Testis (tissue), 2 donors: ENCODE measurements at regions not wholly inside any gene's neighbourhood (a gene's known extent, or its start where the extent isn't known, plus 50 kb on each side); places are given as distances from the start of the nearest gene placed in this dataset.

Experiments
- DNase-seq: peaks from one replicate; pipeline ENCODE4 v3.0.0-alpha.2; 2019
- H3K27ac ChIP-seq, 2 donors: fragments of 200-600 bp; sonication (generic); one replicate each; pipeline ENCODE4 v1.5.1; 2019
- H3K27me3 ChIP-seq: fragments of 200-600 bp; sonication (generic); one replicate; pipeline ENCODE4 v1.5.1; 2019
- H3K36me3 ChIP-seq: fragments of 200-600 bp; sonication (generic); one replicate; pipeline ENCODE4 v1.5.1; 2017; ENCODE audit warnings: low read depth; ENCODE audit errors: missing control alignments
- H3K4me1 ChIP-seq: fragments of 200-600 bp; sonication (generic); one replicate; pipeline ENCODE4 v1.5.1; 2019
- H3K4me3 ChIP-seq, 2 donors: fragments of 200-600 bp; sonication (generic); one replicate each; pipeline ENCODE4 v1.5.1; 2017 to 2019
- H3K9me3 ChIP-seq: fragments of 200-600 bp; sonication (generic); one replicate; pipeline ENCODE4 v1.5.1; 2017
- CTCF ChIP-seq, 3 experiments: fragments of 450-650 bp in 2 of 3; fragments of 200-600 bp in 1 of 3; sonication (generic) in 1 of 3; IDR thresholded peaks; one replicate each; pipeline ENCODE4 v1.5.1; 2016 to 2019; ENCODE audit warnings: antibody characterized with exemption in 3 of 3, mild to moderate bottlenecking in 2 of 3, moderate library complexity in 1 of 3
- POLR2A ChIP-seq: fragments of 450-650 bp; IDR thresholded peaks from one replicate; pipeline ENCODE4 v1.6.1; 2017; ENCODE audit warnings: antibody characterized with exemption, mild to moderate bottlenecking, moderate library complexity
- WGBS, 2 donors: methylation state at CpG; one replicate each; pipeline ENCODE4 v1.1.5; 2018; 5-methylcytosine and 5-hydroxymethylcytosine counted together
- intact Hi-C: fragments of 100-400 bp; cut with DNase I; formaldehyde crosslinking; loops from one replicate; pipeline ENCODE4 v1.15.1; 2023; ENCODE audit warnings: low total_unique reads

DNA sequence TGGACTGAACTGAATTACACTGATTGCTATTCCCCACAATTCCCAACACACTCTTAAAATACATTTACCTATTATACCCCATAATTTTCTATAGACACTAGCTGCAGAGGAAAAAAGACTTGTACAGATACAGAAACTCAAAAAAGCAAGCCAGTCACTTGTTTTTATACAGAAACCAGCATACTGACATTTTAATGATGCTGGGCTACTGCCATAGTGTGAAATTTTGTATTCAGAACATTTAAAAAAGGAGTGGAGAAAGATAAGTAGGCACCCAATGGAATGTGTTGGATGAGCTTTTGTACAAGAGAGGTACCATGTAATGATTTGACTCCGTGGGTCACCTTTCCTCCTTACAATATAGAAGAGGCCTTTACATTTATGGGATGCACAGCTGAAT is 740.1 kb downstream of the PLCL1 start:
- Histone ChIP-seq H3K27me3 (no peaks in the 10 kb centered on the region), H3K4me1 (no peaks in the 10 kb centered on the region), H3K4me3 (no peak overlapping the region), H3K27ac (no peak overlapping the region), H3K36me3 (no peaks in the 10 kb centered on the region), H3K9me3 (no peaks in the 10 kb centered on the region)
- TF ChIP-seq POLR2A (no peak), CTCF (IDR thresholded peaks at IDR 0.05) (no peak)
- 64 to 90% methylated on average over 1 of the region's 1 CpG for WGBS, 2 donors
- intact Hi-C loops, result no loop called here
- no peak for DNase-seq

GRCh38 chr2:198534756-198535155 is 730.4 kb downstream of the PLCL1 start:
- Histone ChIP-seq H3K27me3 (no peaks in the 10 kb centered on the region), H3K36me3 (no peaks in the 10 kb centered on the region), H3K27ac (no peak overlapping the region), H3K9me3 (no peaks in the 10 kb centered on the region), H3K4me1 (no peaks in the 10 kb centered on the region), H3K4me3 (no peak overlapping the region)
- TF ChIP-seq POLR2A, result no peak
- TF ChIP-seq CTCF (IDR thresholded peaks at IDR 0.05), result no peak
- intact Hi-C loops, result no loop called here
- 83 to 94% methylated on average over 3 of the region's 3 CpGs for WGBS, 2 donors
- DNase-seq, result no peak

- Histone ChIP-seq H3K4me3 (no peak overlapping the region), H3K36me3 (no peaks in the 10 kb centered on the region), H3K27ac (no peak overlapping the region), H3K9me3 (no peaks in the 10 kb centered on the region), H3K4me1 (no peaks in the 10 kb centered on the region), H3K27me3 (no peaks in the 10 kb centered on the region)
- intact Hi-C loops, result no loop called here
- TF ChIP-seq CTCF (IDR thresholded peaks at IDR 0.05), result no peak
- no peak for DNase-seq
- 84 to 86% methylated on average over 5 of the region's 5 CpGs for WGBS, 2 donors
Observed at GRCh38 chr2:198525211-198525969, 721.0 kb downstream of the PLCL1 start.

DNA sequence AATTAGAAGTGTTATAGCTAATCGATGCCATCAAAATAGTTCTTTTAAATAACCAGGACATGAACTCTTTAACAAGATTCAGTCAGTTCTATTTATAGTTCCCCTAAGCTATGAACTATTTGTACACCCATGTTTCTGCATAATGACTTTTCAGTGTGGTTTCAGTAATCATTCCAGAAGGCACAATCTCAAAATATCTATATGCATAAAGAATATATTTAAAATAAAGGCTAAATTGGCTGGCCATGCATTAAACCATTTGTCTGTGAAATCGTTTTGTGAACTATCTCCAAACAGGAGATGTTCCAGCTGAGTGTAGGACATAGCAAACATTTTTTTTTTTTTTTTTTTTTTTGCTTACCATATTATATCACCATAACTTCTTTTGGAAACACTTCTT is 719.3 kb downstream of the PLCL1 start:
- WGBS, 2 donors, result 49 to 53% methylated on average over 2 of the region's 2 CpGs
- DNase-seq, result no peak
- H3K27ac ChIP-seq, result no peak overlapping the region
- H3K36me3 ChIP-seq, result no peaks in the 10 kb centered on the region
- no peaks in the 10 kb centered on the region for H3K9me3 ChIP-seq
- H3K4me3 ChIP-seq, result no peak overlapping the region
- intact Hi-C loops, result no loop called here
- no peaks in the 10 kb centered on the region for H3K27me3 ChIP-seq
- no peaks in the 10 kb centered on the region for H3K4me1 ChIP-seq
- no peak for TF ChIP-seq CTCF (IDR thresholded peaks at IDR 0.05)
- TF ChIP-seq POLR2A, result no peak

DNA sequence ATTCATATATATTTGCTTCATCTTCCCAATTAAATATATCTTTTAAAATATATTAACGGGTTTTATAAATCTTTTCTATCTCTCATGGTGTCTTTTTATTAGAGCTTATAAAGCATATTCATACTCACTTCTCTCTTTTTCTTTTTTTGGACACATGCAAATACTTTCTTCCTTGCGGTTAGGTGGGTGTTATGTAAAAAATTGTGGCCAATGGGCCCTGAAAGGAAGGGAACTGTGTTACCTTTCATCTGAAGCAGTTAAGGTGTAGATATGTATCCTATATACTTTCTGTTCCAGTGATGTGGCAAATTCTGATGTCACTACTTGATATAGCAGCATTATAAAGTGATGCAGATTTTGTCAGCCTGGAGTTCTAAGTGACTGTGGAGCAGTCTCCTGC is 714.5 kb downstream of the PLCL1 start:
- no peaks in the 10 kb centered on the region for H3K27me3 ChIP-seq
- H3K4me3 ChIP-seq, result no peak overlapping the region
- intact Hi-C loops, result no loop called here
- H3K36me3 ChIP-seq, result no peaks in the 10 kb centered on the region
- H3K4me1 ChIP-seq, result no peaks in the 10 kb centered on the region
- H3K27ac ChIP-seq, result no peak overlapping the region
- no peaks in the 10 kb centered on the region for H3K9me3 ChIP-seq
- 90 to 99% methylated on average over 2 of the region's 2 CpGs for WGBS, 2 donors
- no peak for TF ChIP-seq POLR2A
- no peak for TF ChIP-seq CTCF (IDR thresholded peaks at IDR 0.05)
- DNase-seq, result no peak
